HL-60/S4 treated with phorbol 12-myristate 13-acetate at 8.2 ng/mL for 4 days and 3 days (cell line): ENCODE measurements at regions not wholly inside any gene's neighbourhood (a gene's known extent, or its start where the extent isn't known, plus 50 kb on each side); places are given as distances from the start of the nearest gene placed in this dataset.

ENCODE experiments used
- in situ Hi-C: fragments of 300-500 bp; cut with MboI; formaldehyde crosslinking; loops from 2 replicates; pipeline ENCODE4 v1.15.0; 2022; ENCODE audit warnings: low sequenced_read_pairs

DNA sequence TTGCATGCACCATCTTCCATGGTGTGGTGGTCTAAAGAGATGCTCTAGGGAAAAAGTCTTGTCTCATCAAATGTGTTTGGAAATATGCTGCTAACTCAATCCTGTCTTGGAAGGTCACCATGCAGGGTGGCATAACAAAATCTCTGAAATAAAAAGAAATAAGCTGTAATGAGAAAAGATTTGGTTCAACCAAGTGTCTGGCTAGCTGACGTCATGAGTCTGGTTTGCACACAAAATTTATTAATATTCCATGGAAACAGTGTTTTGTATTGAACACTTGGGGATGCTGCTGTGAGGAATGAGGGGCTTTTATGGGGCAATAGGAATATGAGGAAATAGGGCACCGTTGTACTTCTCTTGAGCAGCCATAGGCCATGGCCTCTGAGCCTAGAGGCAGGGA lies 575.7 kb upstream of the CDH5 start:
- in situ Hi-C loops: no loop called here

- in situ Hi-C loops: no loop called here
These were observed 577.1 kb upstream of the CDH5 start for GRCh38 chr16:65789161-65789945.

- in situ Hi-C loops: no loop called here
These were observed 577.9 kb upstream of the CDH5 start for GRCh38 chr16:65788434-65789140.

DNA sequence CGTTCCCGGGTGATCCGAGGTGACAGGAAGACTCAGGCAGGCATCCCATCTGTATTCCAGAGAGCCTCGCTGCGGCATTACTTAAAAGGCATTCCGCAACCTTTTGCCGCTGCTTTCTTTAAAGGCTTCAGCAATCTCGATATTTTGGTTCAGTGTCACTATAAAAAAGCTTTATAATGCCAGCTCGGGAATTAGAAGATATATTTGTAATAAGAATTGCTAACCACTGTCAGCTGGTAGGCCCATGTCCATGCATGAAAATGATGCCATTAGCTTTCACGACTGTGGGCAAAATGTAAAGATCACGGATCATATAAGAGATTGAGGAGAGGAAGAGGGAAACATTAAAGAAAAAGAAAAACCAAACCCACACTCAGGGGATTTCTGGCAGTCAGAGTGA lies 578.6 kb upstream of the CDH5 start:
- in situ Hi-C loops: no loop called here

- in situ Hi-C loops: no loop called here
These were observed 579.6 kb upstream of the CDH5 start for GRCh38 chr16:65786916-65787315.

- in situ Hi-C loops: no loop called here
These were observed 582.6 kb upstream of the CDH5 start for GRCh38 chr16:65783709-65784474.

DNA sequence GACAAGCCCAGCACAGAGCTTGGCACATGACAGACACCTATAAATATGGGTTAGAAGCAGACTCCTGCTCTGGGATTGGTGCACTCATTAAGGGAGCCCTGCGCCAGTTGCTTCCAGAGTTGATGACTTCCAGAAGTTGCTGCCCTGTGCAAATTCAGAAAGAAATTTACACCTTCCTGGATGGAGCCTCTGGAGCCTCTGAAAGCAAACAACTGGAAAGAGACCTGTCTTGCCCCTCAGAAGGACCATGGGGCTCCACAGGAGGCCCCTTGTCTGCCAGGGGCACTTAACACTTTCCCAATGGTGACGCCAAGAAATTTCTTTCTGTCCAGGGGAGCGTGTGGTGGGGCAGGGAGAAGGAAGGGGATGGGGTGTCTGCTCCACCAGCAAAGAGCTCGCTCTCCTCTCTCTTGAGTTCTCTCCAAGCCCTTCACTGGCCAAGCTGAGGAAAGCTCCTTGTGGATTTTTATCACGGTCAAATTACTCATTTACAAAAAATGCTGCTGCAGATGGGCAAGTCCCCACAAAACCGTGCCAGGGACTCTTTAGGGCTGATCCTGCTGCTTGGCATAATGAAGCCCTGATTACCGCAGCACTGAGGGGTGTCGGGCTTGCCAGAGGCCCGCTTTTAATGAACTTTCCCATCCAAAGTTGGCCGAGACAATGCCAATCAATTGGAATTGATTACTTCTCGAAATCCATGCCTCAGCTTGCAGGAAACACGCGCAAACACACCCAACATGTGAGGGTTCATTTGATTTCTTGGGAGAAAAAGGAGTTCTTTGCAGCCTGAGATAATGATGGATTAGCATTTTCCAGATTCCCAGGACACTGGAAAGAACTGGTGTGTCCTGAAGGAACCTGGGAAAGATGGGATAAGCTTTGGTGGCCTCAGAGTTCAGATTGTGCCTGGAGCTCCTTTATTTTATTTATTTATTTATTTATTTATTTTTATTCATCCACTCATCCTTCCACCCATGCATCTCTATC lies 583.6 kb upstream of the CDH5 start:
- in situ Hi-C loops: no loop called here

DNA sequence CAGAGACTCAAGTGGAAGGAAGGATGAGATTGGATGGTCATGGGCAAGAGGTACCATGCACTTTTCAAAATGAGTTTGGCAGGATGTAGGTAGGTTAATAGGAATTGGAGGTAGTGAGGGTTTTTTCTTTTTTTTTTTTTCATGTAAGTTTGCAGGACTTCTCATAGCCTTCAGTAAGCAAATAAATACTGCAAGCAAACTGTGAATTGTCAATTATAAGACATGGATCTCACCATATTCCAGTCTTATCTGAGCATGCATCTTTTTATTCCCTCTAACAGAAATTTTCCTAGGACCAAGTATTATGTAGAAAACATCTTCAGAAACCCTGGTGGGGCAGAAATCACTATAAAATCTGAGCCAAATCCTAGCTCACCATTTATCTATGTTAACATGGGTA lies 584.6 kb upstream of the CDH5 start:
- in situ Hi-C loops: no loop called here

DNA sequence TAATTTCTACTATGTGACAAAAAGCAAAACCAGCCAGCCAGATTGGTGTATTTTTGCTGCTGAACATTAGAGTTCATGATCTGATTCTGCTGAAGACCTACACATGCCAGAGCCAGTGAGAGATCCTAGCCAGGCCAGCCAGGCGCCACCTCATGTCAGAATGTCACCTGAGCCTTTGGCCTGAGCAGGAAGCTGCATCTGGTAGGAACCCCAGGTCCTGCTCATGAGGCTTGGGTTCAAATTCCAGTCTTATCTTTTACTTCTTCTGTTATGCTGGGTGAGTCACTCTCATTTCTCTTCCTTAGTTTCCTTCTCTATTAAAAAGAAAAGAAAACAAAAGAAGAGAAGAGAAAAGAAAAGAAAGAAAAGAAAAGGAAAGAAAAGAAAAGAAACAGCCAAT lies 585.1 kb upstream of the CDH5 start:
- in situ Hi-C loops: no loop called here

DNA sequence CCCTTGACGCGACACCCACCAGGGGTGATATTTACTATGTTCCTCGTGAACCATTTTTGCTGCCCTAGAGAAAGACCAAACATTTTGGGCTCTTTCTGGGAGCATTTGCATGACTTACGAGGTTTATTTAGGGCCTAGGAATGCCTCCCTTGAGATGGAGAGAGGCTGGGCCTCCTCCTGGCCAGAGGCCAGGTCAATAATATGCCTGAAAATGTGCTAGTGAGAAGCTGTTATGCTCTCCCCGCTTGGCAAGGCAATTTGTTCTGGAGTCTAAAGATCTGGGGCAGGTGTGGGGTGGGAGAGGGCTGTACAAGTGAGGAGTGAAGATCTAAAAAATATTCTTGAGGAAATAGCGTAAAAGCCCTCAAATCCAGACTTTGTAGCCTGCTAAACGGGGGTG lies 587.3 kb upstream of the CDH5 start:
- in situ Hi-C loops: no loop called here

DNA sequence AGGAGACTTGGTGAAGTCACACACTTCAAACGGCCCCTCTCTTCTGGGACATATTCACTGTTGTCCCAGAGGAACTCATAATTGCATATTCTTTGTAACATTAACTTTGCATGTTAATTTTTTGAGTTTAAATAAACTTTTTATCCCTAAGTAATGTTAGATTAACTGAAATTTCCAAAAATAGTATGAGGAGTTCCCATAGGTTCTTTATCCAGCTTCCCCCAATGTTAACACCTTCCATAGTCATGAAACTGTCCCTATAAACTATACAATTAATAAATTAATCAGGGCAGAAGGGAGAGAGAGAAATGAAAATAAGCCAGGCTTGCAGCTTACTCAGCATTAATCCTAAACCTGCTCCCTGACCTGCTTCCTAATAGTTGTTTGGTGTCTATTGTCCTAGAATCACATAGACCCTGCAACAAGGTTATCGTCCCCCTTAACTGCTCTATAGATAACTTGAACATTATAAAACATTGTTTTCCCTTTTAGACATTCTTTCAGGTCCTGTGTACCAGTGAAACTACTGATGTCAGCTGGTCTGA lies 589.8 kb upstream of the CDH5 start:
- in situ Hi-C loops: no loop called here

DNA sequence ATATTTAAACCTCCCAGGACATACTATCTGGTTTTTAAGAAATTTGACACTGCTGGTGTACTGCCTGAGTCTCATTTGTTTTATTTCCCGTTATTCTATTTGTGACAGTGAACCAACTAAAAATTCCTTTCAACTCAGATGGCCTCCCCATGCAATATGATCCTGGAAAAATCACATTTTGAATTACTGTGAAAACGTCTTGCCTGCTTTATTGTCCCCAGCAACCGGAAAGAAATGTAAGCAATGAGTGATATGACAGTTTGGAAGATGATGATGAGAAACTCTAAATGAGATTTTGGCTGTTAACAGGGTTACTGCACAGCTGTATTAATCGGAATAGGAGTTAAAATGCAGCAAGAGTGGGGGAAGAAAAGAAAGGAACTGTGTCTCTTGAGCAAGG lies 590.7 kb upstream of the CDH5 start:
- in situ Hi-C loops: no loop called here

- in situ Hi-C loops: no loop called here
These were observed 592.1 kb upstream of the CDH5 start for GRCh38 chr16:65774350-65774749.

- in situ Hi-C loops: no loop called here
These were observed 593.1 kb upstream of the CDH5 start for GRCh38 chr16:65773301-65773874.

GRCh38 chr16:65772134-65772732 lies 594.3 kb upstream of the CDH5 start:
- in situ Hi-C loops: no loop called here

GRCh38 chr16:65771707-65772106 lies 594.8 kb upstream of the CDH5 start:
- in situ Hi-C loops: no loop called here

DNA sequence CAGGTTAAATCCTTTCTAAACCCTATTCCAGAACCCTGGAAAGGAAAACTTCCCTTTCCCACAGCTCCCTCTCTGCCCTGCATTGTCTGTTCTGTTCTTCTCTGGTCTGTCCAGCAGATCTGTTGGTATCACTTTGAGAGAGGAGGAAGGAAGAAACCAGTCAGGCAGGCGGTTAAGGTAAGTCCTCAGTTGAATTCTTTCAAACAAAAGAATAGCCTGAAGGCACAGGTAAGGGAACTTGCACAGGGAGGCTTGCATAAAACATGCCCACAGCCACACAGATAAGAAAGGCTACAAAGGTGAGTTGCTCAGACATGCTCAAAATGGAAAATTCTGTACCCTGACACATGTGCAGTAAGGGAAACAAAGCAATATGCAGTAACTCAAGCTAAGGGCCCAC lies 595.7 kb upstream of the CDH5 start:
- in situ Hi-C loops: no loop called here

DNA sequence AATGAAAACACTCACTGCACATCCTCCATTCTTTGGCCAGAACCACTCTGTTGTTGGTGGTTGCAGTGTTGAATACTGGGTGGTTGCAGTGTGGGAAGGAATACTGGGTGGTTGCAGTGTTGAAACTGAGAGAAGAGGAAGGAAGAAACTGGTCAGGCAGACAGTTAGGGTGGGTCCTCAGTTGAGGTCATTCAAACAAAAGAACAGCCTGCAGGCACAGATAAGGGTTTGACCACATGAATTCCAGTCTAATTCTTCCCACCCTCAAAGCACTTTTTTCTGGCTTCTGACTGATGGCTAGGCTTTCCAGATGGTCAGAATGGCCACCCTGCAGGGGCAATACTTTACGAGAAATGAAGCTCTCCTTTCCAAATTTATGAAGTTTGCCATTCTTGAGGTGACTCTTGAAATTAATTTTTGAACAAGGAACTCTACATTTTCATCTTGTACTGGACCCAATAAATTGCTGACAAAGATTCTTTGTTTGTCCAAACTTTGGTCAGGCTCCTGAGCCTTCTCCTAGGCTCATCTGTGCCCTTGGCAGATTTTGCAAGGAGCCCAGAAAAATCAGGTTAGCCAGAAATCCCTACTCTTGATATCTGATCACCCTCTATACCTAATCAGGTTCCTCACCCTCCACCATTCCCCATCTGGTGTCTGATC lies 596.6 kb upstream of the CDH5 start:
- in situ Hi-C loops: no loop called here

GRCh38 chr16:65769055-65769465 lies 597.4 kb upstream of the CDH5 start:
- in situ Hi-C loops: no loop called here
